ENCODE measurements at regions not wholly inside any gene's neighbourhood (a gene's known extent, or its start where the extent isn't known, plus 50 kb on each side); places are given as distances from the start of the nearest gene placed in this dataset.

- no peaks in the 10 kb centered on the region for H3K27me3 ChIP-seq (ENCODE audit: control insufficient read depth, insufficient read depth, low read length)
- H3K9ac ChIP-seq: no peak overlapping the region
- no peak overlapping the region for H3K27ac ChIP-seq
- no peak overlapping the region for H3K4me2 ChIP-seq (ENCODE audit: low read length)
- H3K79me2 ChIP-seq: no peaks in the 10 kb centered on the region
- H3K36me3 ChIP-seq (ENCODE audit: control insufficient read depth, insufficient read depth, low read length): no peaks in the 10 kb centered on the region
- TF ChIP-seq CTCF (IDR thresholded peaks at IDR 0.05): no peak
- no peaks in the 10 kb centered on the region for H3K4me1 ChIP-seq
- H2AFZ ChIP-seq: no peak overlapping the region
- no peak overlapping the region for H3K4me3 ChIP-seq (ENCODE audit: low read depth, low read length)
- H3K9me3 ChIP-seq (ENCODE audit: control insufficient read depth, low read length): no peaks in the 10 kb centered on the region
These were observed 50.7 kb upstream of the SHB start for GRCh38 chr9:38119560-38120236.

GRCh38 chr9:38118862-38119438 is 49.9 kb upstream of the SHB start:
- Histone ChIP-seq H3K9ac (no peak overlapping the region), H3K4me3 (ENCODE audit: low read depth, low read length) (no peak overlapping the region), H3K9me3 (ENCODE audit: control insufficient read depth, low read length) (no peaks in the 10 kb centered on the region), H3K27me3 (ENCODE audit: control insufficient read depth, insufficient read depth, low read length) (no peaks in the 10 kb centered on the region), H3K4me2 (ENCODE audit: low read length) (no peak overlapping the region), H3K4me1 (no peaks in the 10 kb centered on the region), H3K27ac (no peak overlapping the region), H3K79me2 (no peaks in the 10 kb centered on the region), H2AFZ (no peak overlapping the region), H3K36me3 (ENCODE audit: control insufficient read depth, insufficient read depth, low read length) (no peaks in the 10 kb centered on the region)
- no peak for TF ChIP-seq CTCF (IDR thresholded peaks at IDR 0.05)
